ENCODE measurements at regions not wholly inside any gene's neighbourhood (a gene's known extent, or its start where the extent isn't known, plus 50 kb on each side); places are given as distances from the start of the nearest gene placed in this dataset.
A peak's percentile ranks its signal among the peaks of the same experiment; 100 is the strongest.

GRCh38 chr5:57613741-57614140, 131.1 kb upstream of the ACTBL2 start:
- DNase-seq (ENCODE audit: low read depth), result no peak
- H3K4me3 ChIP-seq (ENCODE audit: low read depth, low read length), result no peak overlapping the region
- no peak for TF ChIP-seq CTCF (IDR thresholded peaks at IDR 0.05; ENCODE audit: insufficient read depth, low read depth, low read length)

- TF ChIP-seq CTCF (IDR thresholded peaks at IDR 0.05; ENCODE audit: insufficient read depth, low read depth, low read length), result no peak
- no peak overlapping the region for H3K4me3 ChIP-seq (ENCODE audit: low read depth, low read length)
- no peak for DNase-seq (ENCODE audit: low read depth)
These were observed 128.6 kb upstream of the ACTBL2 start for GRCh38 chr5:57611177-57611576.

GRCh38 chr5:57608542-57608941, 125.9 kb upstream of the ACTBL2 start:
- DNase-seq (ENCODE audit: low read depth), result no peak
- H3K4me3 ChIP-seq (ENCODE audit: low read depth, low read length), result no peak overlapping the region
- no peak for TF ChIP-seq CTCF (IDR thresholded peaks at IDR 0.05; ENCODE audit: insufficient read depth, low read depth, low read length)

- H3K4me3 ChIP-seq (ENCODE audit: low read depth, low read length), result no peak overlapping the region
- TF ChIP-seq CTCF (IDR thresholded peaks at IDR 0.05; ENCODE audit: insufficient read depth, low read depth, low read length), result no peak
- DNase-seq (ENCODE audit: low read depth), result no peak
These were observed 119.4 kb upstream of the ACTBL2 start for GRCh38 chr5:57601996-57602395.

GRCh38 chr5:57600321-57600720, 117.7 kb upstream of the ACTBL2 start:
- H3K4me3 ChIP-seq (ENCODE audit: low read depth, low read length), result no peak overlapping the region
- no peak for TF ChIP-seq CTCF (IDR thresholded peaks at IDR 0.05; ENCODE audit: insufficient read depth, low read depth, low read length)
- no peak for DNase-seq (ENCODE audit: low read depth)

GRCh38 chr5:57598756-57599155, 116.1 kb upstream of the ACTBL2 start:
- DNase-seq (ENCODE audit: low read depth), result peak; percentile 27
- no peak overlapping the region for H3K4me3 ChIP-seq (ENCODE audit: low read depth, low read length)
- TF ChIP-seq CTCF (IDR thresholded peaks at IDR 0.05; ENCODE audit: insufficient read depth, low read depth, low read length), result no peak

- DNase-seq (ENCODE audit: low read depth), result no peak
- no peak for TF ChIP-seq CTCF (IDR thresholded peaks at IDR 0.05; ENCODE audit: insufficient read depth, low read depth, low read length)
- H3K4me3 ChIP-seq (ENCODE audit: low read depth, low read length), result no peak overlapping the region
These were observed 115.5 kb upstream of the ACTBL2 start for GRCh38 chr5:57598097-57598496.
